SK-N-MC (cell line): ENCODE measurements at regions not wholly inside any gene's neighbourhood (a gene's known extent, or its start where the extent isn't known, plus 50 kb on each side); places are given as distances from the start of the nearest gene placed in this dataset.

Source experiments
- EZH2 ChIP-seq: fragments of 200-600 bp; sonication (generic); IDR thresholded peaks from one replicate; pipeline ENCODE4 v1.6.1; 2017; ENCODE audit warnings: antibody characterized with exemption
- FOXP2 ChIP-seq: optimal IDR thresholded peaks from 2 replicates; pipeline ENCODE3; 2011; ENCODE audit warnings: mild to moderate bottlenecking, moderate library complexity; ENCODE audit not compliant: insufficient read depth; ENCODE audit errors: extremely low read length, control extremely low read depth
- POLR2AphosphoS5 ChIP-seq: IDR thresholded peaks from 2 replicates; pipeline ENCODE4 v1.6.1; 2012; ENCODE audit warnings: mild to moderate bottlenecking, low read depth, low read length, borderline replicate concordance

DNA sequence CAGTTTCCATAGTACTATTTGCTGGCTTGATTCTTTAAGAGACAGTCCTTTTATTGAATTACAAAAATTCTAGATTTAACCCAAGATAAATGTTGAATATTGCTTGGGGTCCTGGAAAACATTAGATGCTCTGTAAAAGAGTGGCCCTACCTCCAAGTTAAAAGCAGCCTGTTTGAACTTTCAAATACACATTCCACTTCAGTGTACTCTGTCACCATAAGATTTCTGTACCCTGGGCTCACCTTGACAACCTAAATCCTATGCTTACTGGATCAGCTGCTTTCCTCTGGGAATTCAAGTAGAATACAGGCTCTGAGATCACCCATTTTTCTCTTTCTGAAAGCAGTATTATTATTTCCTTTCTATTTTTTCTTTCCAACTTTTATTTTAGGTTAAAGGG lies 107.7 kb upstream of the DCN start:
- TF ChIP-seq EZH2, result no peak
- no peak for TF ChIP-seq POLR2AphosphoS5
- TF ChIP-seq FOXP2, result no peak
